ENCODE measurements at regions not wholly inside any gene's neighbourhood (a gene's known extent, or its start where the extent isn't known, plus 50 kb on each side); places are given as distances from the start of the nearest gene placed in this dataset.

DNA sequence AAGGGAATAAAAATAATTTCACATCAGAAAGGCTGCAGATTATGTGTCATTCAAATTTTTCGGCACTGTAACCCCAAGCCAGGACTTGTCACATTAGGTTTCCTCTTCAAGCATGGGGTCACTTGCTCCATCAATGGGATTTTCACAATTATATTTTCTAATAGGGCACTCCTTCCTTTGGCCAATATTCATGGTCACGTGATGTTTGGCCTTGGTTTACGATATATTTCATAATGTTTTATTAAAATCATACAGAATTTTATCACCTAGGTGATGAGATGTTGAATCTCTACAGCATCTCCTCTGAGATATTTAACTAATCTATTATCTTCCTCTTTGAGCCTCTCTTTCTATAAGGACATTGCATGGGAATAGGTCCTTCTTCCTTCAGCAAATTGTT, 523.5 kb upstream of the SEMA6A start:
- no peak for FAIRE-seq
- Histone ChIP-seq H3K4me3 (replicated peaks in 1 of 3; ENCODE audit: insufficient read depth in 1 of 3, low read depth in 1 of 3, low read length in 3 of 3) (no peak overlapping the region), H3K4me1 (ENCODE audit: control insufficient read depth, extremely low read depth, insufficient read depth, low read length) (no peaks in the 10 kb centered on the region), H3K36me3 (ENCODE audit: control insufficient read depth in 2 of 2, extremely low read depth in 1 of 2, insufficient read depth in 2 of 2, low read length in 2 of 2) (no peaks in the 10 kb centered on the region), H2AFZ (ENCODE audit: low read depth, low read length) (no peak overlapping the region), H3K79me2 (ENCODE audit: control insufficient read depth, insufficient read depth, low read length) (no peaks in the 10 kb centered on the region), H3K9me3 (replicated peaks; ENCODE audit: control insufficient read depth, insufficient read depth, low read length) (peaks cover 3% of the 10 kb centered on the region), H4K20me1 (replicated peaks; ENCODE audit: control insufficient read depth, extremely low read depth, insufficient read depth, low read length) (no peaks in the 10 kb centered on the region), H3K9ac (replicated peaks; ENCODE audit: extremely low read depth, insufficient read depth, low read length) (no peak overlapping the region), H3K9me1 (replicated peaks; ENCODE audit: control insufficient read depth, extremely low read depth, insufficient read depth, low read length) (no peaks in the 10 kb centered on the region), H3K27ac (ENCODE audit: insufficient read depth, low read depth, low read length) (no peak overlapping the region), H3K4me2 (ENCODE audit: insufficient read depth, low read length) (no peak overlapping the region), H3K27me3 (ENCODE audit: control insufficient read depth in 2 of 2, insufficient read depth in 2 of 2, low read length in 2 of 2) (no peaks in the 10 kb centered on the region)
- no TSS peak for BruUV-seq (replicated peaks)
- dilution Hi-C loops (cut with MboI; ENCODE audit: extremely low pct_ligation_motif_present, low sequenced_read_pairs) (no loop called here), intact Hi-C loops (cut with micrococcal nuclease) (no loop called here)
- TF ChIP-seq EZH2 (IDR thresholded peaks at IDR 0.05; ENCODE audit: borderline replicate concordance, low read depth, low read length, severe bottlenecking) (no peak), FOS (IDR thresholded peaks at IDR 0.05; ENCODE audit: borderline replicate concordance, insufficient read depth, low read length) (no peak), POLR2A (IDR thresholded peaks at IDR 0.05; ENCODE audit: low read depth, low read length) (no peak), JUN (IDR thresholded peaks at IDR 0.05; ENCODE audit: borderline replicate concordance, insufficient read depth, insufficient read length, low read depth) (no peak), POLR2AphosphoS5 (IDR thresholded peaks at IDR 0.05; ENCODE audit: insufficient read depth, low read depth, low read length) (no peak), GATA2 (IDR thresholded peaks at IDR 0.05; ENCODE audit: insufficient read depth, insufficient read length, low read depth, low read length) (no peak), MYC (IDR thresholded peaks at IDR 0.05; ENCODE audit: low read depth, low read length) (no peak)
- TF ChIP-seq, protein P1, sequence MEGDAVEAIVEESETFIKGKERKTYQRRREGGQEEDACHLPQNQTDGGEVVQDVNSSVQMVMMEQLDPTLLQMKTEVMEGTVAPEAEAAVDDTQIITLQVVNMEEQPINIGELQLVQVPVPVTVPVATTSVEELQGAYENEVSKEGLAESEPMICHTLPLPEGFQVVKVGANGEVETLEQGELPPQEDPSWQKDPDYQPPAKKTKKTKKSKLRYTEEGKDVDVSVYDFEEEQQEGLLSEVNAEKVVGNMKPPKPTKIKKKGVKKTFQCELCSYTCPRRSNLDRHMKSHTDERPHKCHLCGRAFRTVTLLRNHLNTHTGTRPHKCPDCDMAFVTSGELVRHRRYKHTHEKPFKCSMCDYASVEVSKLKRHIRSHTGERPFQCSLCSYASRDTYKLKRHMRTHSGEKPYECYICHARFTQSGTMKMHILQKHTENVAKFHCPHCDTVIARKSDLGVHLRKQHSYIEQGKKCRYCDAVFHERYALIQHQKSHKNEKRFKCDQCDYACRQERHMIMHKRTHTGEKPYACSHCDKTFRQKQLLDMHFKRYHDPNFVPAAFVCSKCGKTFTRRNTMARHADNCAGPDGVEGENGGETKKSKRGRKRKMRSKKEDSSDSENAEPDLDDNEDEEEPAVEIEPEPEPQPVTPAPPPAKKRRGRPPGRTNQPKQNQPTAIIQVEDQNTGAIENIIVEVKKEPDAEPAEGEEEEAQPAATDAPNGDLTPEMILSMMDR (IDR thresholded peaks at IDR 0.05; ENCODE audit: extremely low read depth in 1 of 2, insufficient read depth in 1 of 2, low read depth in 1 of 2, low read length in 2 of 2): no peak
- TF ChIP-seq, protein P2, sequence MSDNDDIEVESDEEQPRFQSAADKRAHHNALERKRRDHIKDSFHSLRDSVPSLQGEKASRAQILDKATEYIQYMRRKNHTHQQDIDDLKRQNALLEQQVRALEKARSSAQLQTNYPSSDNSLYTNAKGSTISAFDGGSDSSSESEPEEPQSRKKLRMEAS (IDR thresholded peaks at IDR 0.05; ENCODE audit: insufficient read depth, insufficient read length): no peak
- ChIA-PET POLR2A (no interaction called here), CTCF (no interaction called here)
- DNase-seq (ENCODE audit: low read depth, low spot score): no peak
